Neural crest cell (in vitro differentiated cells): ENCODE measurements at regions not wholly inside any gene's neighbourhood (a gene's known extent, or its start where the extent isn't known, plus 50 kb on each side); places are given as distances from the start of the nearest gene placed in this dataset.

ENCODE experiments used
- DNase-seq: peaks from one replicate; pipeline ENCODE4 v3.0.0; 2021; ENCODE audit warnings: low read depth, mixed read lengths, low spot score
- H3K27ac Mint-ChIP-seq: one replicate; pipeline ENCODE4 v1.8.0; 2021; ENCODE audit warnings: mild to moderate bottlenecking, mixed read lengths; ENCODE audit not compliant: unreplicated experiment
- H3K27me3 Mint-ChIP-seq: 2 replicates; pipeline ENCODE4 v1.8.0; 2021; ENCODE audit warnings: low read depth, mild to moderate bottlenecking, mixed read lengths
- H3K36me3 Mint-ChIP-seq: 2 replicates; pipeline ENCODE4 v1.8.0; 2021; ENCODE audit warnings: low read depth, mild to moderate bottlenecking, mixed read lengths
- H3K4me1 Mint-ChIP-seq: 2 replicates; pipeline ENCODE4 v1.8.0; 2021; ENCODE audit warnings: mixed read lengths
- H3K4me3 Mint-ChIP-seq: one replicate; pipeline ENCODE4 v1.8.0; 2021; ENCODE audit warnings: mild to moderate bottlenecking, mixed read lengths
- H3K9me3 Mint-ChIP-seq: 2 replicates; pipeline ENCODE4 v1.8.0; 2021; ENCODE audit warnings: mixed read lengths
- CTCF ChIP-seq: fragments of 200-600 bp; sonication (generic); conservative IDR thresholded peaks from 2 replicates; pipeline ENCODE4 v1.5.0; 2021; ENCODE audit warnings: antibody characterized with exemption, mild to moderate bottlenecking

- Mint-ChIP-seq H3K9me3 (no peaks in the 10 kb centered on the region), H3K36me3 (no peaks in the 10 kb centered on the region), H3K27me3 (peaks cover 5% of the 10 kb centered on the region), H3K4me3 (no peak overlapping the region), H3K27ac (no peak overlapping the region), H3K4me1 (peaks cover 18% of the 10 kb centered on the region)
- TF ChIP-seq CTCF: no peak
- peak; percentile 4 for DNase-seq
Measured at GRCh38 chr2:175560521-175561169, 379.1 kb upstream of the ATP5MC3 start.

GRCh38 chr2:175559613-175560012, 378.1 kb upstream of the ATP5MC3 start:
- H3K27ac Mint-ChIP-seq: no peak overlapping the region
- H3K9me3 Mint-ChIP-seq: no peaks in the 10 kb centered on the region
- H3K27me3 Mint-ChIP-seq: peaks cover 5% of the 10 kb centered on the region
- TF ChIP-seq CTCF: no peak
- DNase-seq: no peak
- no peak overlapping the region for H3K4me3 Mint-ChIP-seq
- H3K36me3 Mint-ChIP-seq: no peaks in the 10 kb centered on the region
- peaks cover 18% of the 10 kb centered on the region for H3K4me1 Mint-ChIP-seq

- H3K27ac Mint-ChIP-seq: no peak overlapping the region
- no peaks in the 10 kb centered on the region for H3K36me3 Mint-ChIP-seq
- H3K4me3 Mint-ChIP-seq: no peak overlapping the region
- no peak for DNase-seq
- H3K27me3 Mint-ChIP-seq: peaks cover 5% of the 10 kb centered on the region
- no peaks in the 10 kb centered on the region for H3K9me3 Mint-ChIP-seq
- no peak for TF ChIP-seq CTCF
- H3K4me1 Mint-ChIP-seq: peaks cover 18% of the 10 kb centered on the region
Measured at GRCh38 chr2:175557810-175558377, 376.4 kb upstream of the ATP5MC3 start.

GRCh38 chr2:175553910-175554309, 372.4 kb upstream of the ATP5MC3 start:
- no peak overlapping the region for H3K4me3 Mint-ChIP-seq
- no peak for TF ChIP-seq CTCF

GRCh38 chr2:175552902-175553301, 371.4 kb upstream of the ATP5MC3 start:
- H3K36me3 Mint-ChIP-seq: no peaks in the 10 kb centered on the region
- H3K27me3 Mint-ChIP-seq: peaks cover 6% of the 10 kb centered on the region
- DNase-seq: no peak
- no peak for TF ChIP-seq CTCF
- H3K4me3 Mint-ChIP-seq: no peak overlapping the region
- peaks cover 5% of the 10 kb centered on the region for H3K4me1 Mint-ChIP-seq
- no peak overlapping the region for H3K27ac Mint-ChIP-seq
- H3K9me3 Mint-ChIP-seq: no peaks in the 10 kb centered on the region

More at GRCh38 chr2:175553910-175554309, 372.4 kb upstream of the ATP5MC3 start:
- Mint-ChIP-seq H3K27ac (no peak overlapping the region), H3K27me3 (peaks cover 7% of the 10 kb centered on the region), H3K9me3 (no peaks in the 10 kb centered on the region), H3K4me1 (peaks cover 5% of the 10 kb centered on the region), H3K36me3 (no peaks in the 10 kb centered on the region)
- DNase-seq: no peak
